Medulla oblongata (tissue), 1 donor: ENCODE measurements at regions not wholly inside any gene's neighbourhood (a gene's known extent, or its start where the extent isn't known, plus 50 kb on each side); places are given as distances from the start of the nearest gene placed in this dataset.

Experiments
- DNase-seq: peaks from one replicate; pipeline ENCODE4 v3.0.0-alpha.2; 2015; ENCODE audit errors: extremely low spot score

- no peak for DNase-seq
Observed at GRCh38 chr14:87879389-87879788, 113.6 kb downstream of the GALC start.

- DNase-seq: no peak
Observed at GRCh38 chr14:87878959-87879358, 114.0 kb downstream of the GALC start.

- no peak for DNase-seq
Observed at GRCh38 chr14:87877877-87878276, 115.1 kb downstream of the GALC start.

GRCh38 chr14:87874676-87875075 is 118.3 kb downstream of the GALC start:
- no peak for DNase-seq

GRCh38 chr14:87873741-87874140 is 119.2 kb downstream of the GALC start:
- no peak for DNase-seq

- DNase-seq: no peak
Observed at GRCh38 chr14:87869619-87870583, 123.1 kb downstream of the GALC start.

GRCh38 chr14:87868920-87869319 is 124.1 kb downstream of the GALC start:
- no peak for DNase-seq

GRCh38 chr14:87866116-87866515 is 126.9 kb downstream of the GALC start:
- no peak for DNase-seq

- no peak for DNase-seq
Observed at GRCh38 chr14:87864356-87865270, 128.4 kb downstream of the GALC start.

GRCh38 chr14:87863047-87863446 is 129.9 kb downstream of the GALC start:
- DNase-seq: no peak

GRCh38 chr14:87852107-87852506 is 140.9 kb downstream of the GALC start:
- DNase-seq: no peak

- DNase-seq: no peak
Observed at GRCh38 chr14:87851190-87851589, 141.8 kb downstream of the GALC start.

- DNase-seq: no peak
Observed at GRCh38 chr14:87847216-87847755, 145.7 kb downstream of the GALC start.

GRCh38 chr14:87840906-87841305 is 152.1 kb downstream of the GALC start:
- DNase-seq: no peak

GRCh38 chr14:87838931-87839330 is 154.1 kb downstream of the GALC start:
- no peak for DNase-seq

- DNase-seq: no peak
Observed at GRCh38 chr14:87837296-87837695, 155.7 kb downstream of the GALC start.

GRCh38 chr14:87834594-87834993 is 158.4 kb downstream of the GALC start:
- no peak for DNase-seq

GRCh38 chr14:87833026-87833425 is 160.0 kb downstream of the GALC start:
- DNase-seq: no peak

- no peak for DNase-seq
Observed at GRCh38 chr14:87830443-87831096, 162.4 kb downstream of the GALC start.

GRCh38 chr14:87829543-87829942 is 163.4 kb downstream of the GALC start:
- no peak for DNase-seq

GRCh38 chr14:87824266-87824665 is 168.7 kb downstream of the GALC start:
- no peak for DNase-seq

GRCh38 chr14:87816416-87816815 is 176.6 kb downstream of the GALC start:
- no peak for DNase-seq
